WTC11 (cell line): ENCODE measurements at regions not wholly inside any gene's neighbourhood (a gene's known extent, or its start where the extent isn't known, plus 50 kb on each side); places are given as distances from the start of the nearest gene placed in this dataset.

Source experiments
- ATAC-seq: fragments of 200-7000 bp; cut with Tn5 transposase; 2 replicates; pipeline ENCODE4 v1.10.0; 2021; ENCODE audit warnings: mild to moderate bottlenecking, moderate library complexity
- CTCF ChIA-PET: fragments of 300-600 bp; sonication (Branson Sonifier 250); formaldehyde crosslinking; loops from one replicate; lab custom pipeline; 2021; ENCODE audit warnings: antibody characterized with exemption; lab: Charles Lee
- POLR2A ChIA-PET: fragments of 350-600 bp; sonication (Branson Sonifier 250); formaldehyde crosslinking; loops from one replicate; lab custom pipeline; 2021; ENCODE audit warnings: antibody characterized with exemption; lab: Charles Lee
- DNase-seq: peaks from one replicate; pipeline ENCODE4 v3.0.0; 2021; ENCODE audit warnings: low spot score
- H3K27ac Mint-ChIP-seq: 2 replicates; pipeline ENCODE4 v1.8.0; 2021; ENCODE audit warnings: mixed read lengths
- H3K27me3 Mint-ChIP-seq: 2 replicates; pipeline ENCODE4 v1.8.0; 2021; ENCODE audit warnings: low read depth, mild to moderate bottlenecking, moderate library complexity, mixed read lengths
- H3K36me3 Mint-ChIP-seq: 2 replicates; pipeline ENCODE4 v1.8.0; 2021; ENCODE audit warnings: mixed read lengths
- H3K4me1 Mint-ChIP-seq: 2 replicates; pipeline ENCODE4 v1.8.0; 2022; ENCODE audit warnings: mixed read lengths
- H3K4me3 Mint-ChIP-seq: 2 replicates; pipeline ENCODE4 v1.8.0; 2021; ENCODE audit warnings: mild to moderate bottlenecking, moderate library complexity, mixed read lengths
- H3K9me3 Mint-ChIP-seq: 2 replicates; pipeline ENCODE4 v1.8.0; 2021; ENCODE audit warnings: mixed read lengths
- ARID4B ChIP-seq: sonication (generic); formaldehyde crosslinking; IDR thresholded peaks from 2 replicates; pipeline ENCODE4 v1.8.0; 2023; ENCODE audit warnings: missing genetic modification reagents, mild to moderate bottlenecking, borderline replicate concordance
- ETV6 ChIP-seq: sonication (generic); formaldehyde crosslinking; IDR thresholded peaks from 2 replicates; pipeline ENCODE4 v1.8.1; 2022; ENCODE audit warnings: mild to moderate bottlenecking, missing genetic modification reagents
- FOXK1 ChIP-seq: sonication (generic); formaldehyde crosslinking; IDR thresholded peaks from 2 replicates; pipeline ENCODE4 v1.8.0; 2022; ENCODE audit warnings: mild to moderate bottlenecking, moderate library complexity, missing genetic modification reagents
- JUN ChIP-seq: sonication (generic); formaldehyde crosslinking; IDR thresholded peaks from 2 replicates; pipeline ENCODE4 v1.8.0; 2023; ENCODE audit warnings: mild to moderate bottlenecking, missing genetic modification reagents
- MYBL2 ChIP-seq: sonication (generic); formaldehyde crosslinking; IDR thresholded peaks from 2 replicates; pipeline ENCODE4 v1.8.1; 2023; ENCODE audit warnings: mild to moderate bottlenecking, moderate library complexity, missing genetic modification reagents
- NFATC4 ChIP-seq: fragments of 250-450 bp; sonication (Bioruptor Pico); IDR thresholded peaks from 2 replicates; pipeline ENCODE4 v1.9.0; 2021; ENCODE audit warnings: mild to moderate bottlenecking
- SMAD3 ChIP-seq: sonication (generic); formaldehyde crosslinking; IDR thresholded peaks from 2 replicates; pipeline ENCODE4 v1.8.0; 2022; ENCODE audit warnings: missing genetic modification reagents, mild to moderate bottlenecking, borderline replicate concordance
- TEAD1 ChIP-seq: sonication (generic); formaldehyde crosslinking; IDR thresholded peaks from 2 replicates; pipeline ENCODE4 v1.8.0; 2022; ENCODE audit warnings: mild to moderate bottlenecking, missing genetic modification reagents
- TP53 ChIP-seq: sonication (generic); formaldehyde crosslinking; IDR thresholded peaks from 2 replicates; pipeline ENCODE4 v1.8.1; 2023; ENCODE audit warnings: mild to moderate bottlenecking, missing genetic modification reagents
- ZNF396 ChIP-seq: fragments of 250-450 bp; sonication (Bioruptor Pico); IDR thresholded peaks from 2 replicates; pipeline ENCODE4 v1.8.0; 2021; ENCODE audit warnings: mild to moderate bottlenecking, moderate library complexity, borderline replicate concordance
- ZNF423 ChIP-seq: fragments of 250-450 bp; sonication (Bioruptor Pico); IDR thresholded peaks from 2 replicates; pipeline ENCODE4 v2.1.2; 2022; ENCODE audit warnings: mild to moderate bottlenecking, moderate library complexity
- TF ChIP-seq, protein P1 (sequence below): sonication (generic); formaldehyde crosslinking; conservative IDR thresholded peaks from 2 replicates; pipeline ENCODE4 v1.8.1; 2023; ENCODE audit warnings: mild to moderate bottlenecking, low read depth, missing genetic modification reagents, moderate library complexity
- TF ChIP-seq, protein P2 (sequence below): sonication (generic); formaldehyde crosslinking; IDR thresholded peaks from 2 replicates; pipeline ENCODE4 v1.8.0; 2023; ENCODE audit warnings: mild to moderate bottlenecking, missing genetic modification reagents
- TF ChIP-seq, protein P3 (sequence below): sonication (generic); formaldehyde crosslinking; IDR thresholded peaks from 2 replicates; pipeline ENCODE4 v1.8.0; 2023; ENCODE audit warnings: missing genetic modification reagents
- TF ChIP-seq, protein P4 (sequence below): sonication (generic); formaldehyde crosslinking; IDR thresholded peaks from 2 replicates; pipeline ENCODE4 v1.8.1; 2023; ENCODE audit warnings: mild to moderate bottlenecking, missing genetic modification reagents

- TF ChIP-seq, protein P1, sequence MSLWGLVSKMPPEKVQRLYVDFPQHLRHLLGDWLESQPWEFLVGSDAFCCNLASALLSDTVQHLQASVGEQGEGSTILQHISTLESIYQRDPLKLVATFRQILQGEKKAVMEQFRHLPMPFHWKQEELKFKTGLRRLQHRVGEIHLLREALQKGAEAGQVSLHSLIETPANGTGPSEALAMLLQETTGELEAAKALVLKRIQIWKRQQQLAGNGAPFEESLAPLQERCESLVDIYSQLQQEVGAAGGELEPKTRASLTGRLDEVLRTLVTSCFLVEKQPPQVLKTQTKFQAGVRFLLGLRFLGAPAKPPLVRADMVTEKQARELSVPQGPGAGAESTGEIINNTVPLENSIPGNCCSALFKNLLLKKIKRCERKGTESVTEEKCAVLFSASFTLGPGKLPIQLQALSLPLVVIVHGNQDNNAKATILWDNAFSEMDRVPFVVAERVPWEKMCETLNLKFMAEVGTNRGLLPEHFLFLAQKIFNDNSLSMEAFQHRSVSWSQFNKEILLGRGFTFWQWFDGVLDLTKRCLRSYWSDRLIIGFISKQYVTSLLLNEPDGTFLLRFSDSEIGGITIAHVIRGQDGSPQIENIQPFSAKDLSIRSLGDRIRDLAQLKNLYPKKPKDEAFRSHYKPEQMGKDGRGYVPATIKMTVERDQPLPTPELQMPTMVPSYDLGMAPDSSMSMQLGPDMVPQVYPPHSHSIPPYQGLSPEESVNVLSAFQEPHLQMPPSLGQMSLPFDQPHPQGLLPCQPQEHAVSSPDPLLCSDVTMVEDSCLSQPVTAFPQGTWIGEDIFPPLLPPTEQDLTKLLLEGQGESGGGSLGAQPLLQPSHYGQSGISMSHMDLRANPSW (CRISPR knock-in tag) = no peak
Measured at GRCh38 chr10:8990280-8990987, 935.9 kb downstream of the GATA3 start (continued).

DNA sequence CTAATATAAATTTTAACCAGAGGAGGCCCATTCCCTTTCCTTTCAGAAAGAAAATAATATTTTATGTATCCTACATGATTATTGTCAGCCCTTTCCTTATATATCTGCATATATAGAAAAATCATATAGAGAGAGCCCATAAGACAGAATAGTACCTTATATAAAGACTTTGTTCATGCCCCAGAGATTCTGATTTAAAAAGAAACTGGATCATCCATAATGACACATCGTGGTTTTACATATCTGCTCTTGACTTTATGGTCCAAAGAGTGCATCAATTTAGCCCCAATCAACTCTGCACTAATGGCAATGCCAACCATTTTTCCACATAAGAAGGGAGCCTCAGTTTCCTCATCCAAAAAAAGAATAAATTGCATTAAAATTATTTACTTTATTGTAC is 937.5 kb downstream of the GATA3 start:
- no peaks in the 10 kb centered on the region for H3K36me3 Mint-ChIP-seq
- ChIA-PET POLR2A (no interaction called here), CTCF (no interaction called here)
- no peaks in the 10 kb centered on the region for H3K9me3 Mint-ChIP-seq
- no peak overlapping the region for H3K27ac Mint-ChIP-seq
- H3K27me3 Mint-ChIP-seq = no peaks in the 10 kb centered on the region
- no peaks in the 10 kb centered on the region for H3K4me1 Mint-ChIP-seq
- TF ChIP-seq TEAD1 (CRISPR knock-in tag) = no peak
- TF ChIP-seq TP53 (CRISPR knock-in tag) = no peak
- no peak for TF ChIP-seq ZNF423 (CRISPR knock-in tag)
- TF ChIP-seq ARID4B (CRISPR knock-in tag) = no peak
- TF ChIP-seq, protein P2, sequence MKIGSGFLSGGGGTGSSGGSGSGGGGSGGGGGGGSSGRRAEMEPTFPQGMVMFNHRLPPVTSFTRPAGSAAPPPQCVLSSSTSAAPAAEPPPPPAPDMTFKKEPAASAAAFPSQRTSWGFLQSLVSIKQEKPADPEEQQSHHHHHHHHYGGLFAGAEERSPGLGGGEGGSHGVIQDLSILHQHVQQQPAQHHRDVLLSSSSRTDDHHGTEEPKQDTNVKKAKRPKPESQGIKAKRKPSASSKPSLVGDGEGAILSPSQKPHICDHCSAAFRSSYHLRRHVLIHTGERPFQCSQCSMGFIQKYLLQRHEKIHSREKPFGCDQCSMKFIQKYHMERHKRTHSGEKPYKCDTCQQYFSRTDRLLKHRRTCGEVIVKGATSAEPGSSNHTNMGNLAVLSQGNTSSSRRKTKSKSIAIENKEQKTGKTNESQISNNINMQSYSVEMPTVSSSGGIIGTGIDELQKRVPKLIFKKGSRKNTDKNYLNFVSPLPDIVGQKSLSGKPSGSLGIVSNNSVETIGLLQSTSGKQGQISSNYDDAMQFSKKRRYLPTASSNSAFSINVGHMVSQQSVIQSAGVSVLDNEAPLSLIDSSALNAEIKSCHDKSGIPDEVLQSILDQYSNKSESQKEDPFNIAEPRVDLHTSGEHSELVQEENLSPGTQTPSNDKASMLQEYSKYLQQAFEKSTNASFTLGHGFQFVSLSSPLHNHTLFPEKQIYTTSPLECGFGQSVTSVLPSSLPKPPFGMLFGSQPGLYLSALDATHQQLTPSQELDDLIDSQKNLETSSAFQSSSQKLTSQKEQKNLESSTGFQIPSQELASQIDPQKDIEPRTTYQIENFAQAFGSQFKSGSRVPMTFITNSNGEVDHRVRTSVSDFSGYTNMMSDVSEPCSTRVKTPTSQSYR (CRISPR knock-in tag) = no peak
- TF ChIP-seq ZNF396 (CRISPR knock-in tag) = no peak
- TF ChIP-seq NFATC4 (CRISPR knock-in tag) = no peak
- no peak for TF ChIP-seq ETV6
- DNase-seq = no peak
- ATAC-seq = no peak
- H3K4me3 Mint-ChIP-seq = no peak overlapping the region

DNA sequence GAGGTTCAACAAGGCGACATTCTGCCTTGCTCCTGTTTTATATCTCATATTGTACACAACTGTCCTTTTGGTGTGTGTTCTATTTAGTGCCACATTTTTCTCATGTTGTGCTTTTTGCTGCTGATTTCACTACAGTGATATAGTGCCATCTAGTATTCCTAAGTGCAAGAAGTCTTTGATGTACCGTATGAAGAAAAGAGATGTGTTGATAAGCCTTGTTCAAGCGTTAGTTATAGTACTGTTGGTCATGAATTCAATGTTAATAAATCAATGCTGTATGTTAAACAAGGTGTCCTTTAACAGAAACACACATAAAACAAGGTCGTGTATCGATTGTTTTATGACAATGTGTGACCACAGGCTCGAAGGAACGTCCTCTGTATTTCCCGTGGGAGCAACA is 939.4 kb downstream of the GATA3 start:
- DNase-seq (no peak), ATAC-seq (no peak)
- Mint-ChIP-seq H3K27ac (no peak overlapping the region), H3K4me1 (no peaks in the 10 kb centered on the region), H3K36me3 (no peaks in the 10 kb centered on the region), H3K9me3 (no peaks in the 10 kb centered on the region), H3K4me3 (no peak overlapping the region), H3K27me3 (no peaks in the 10 kb centered on the region)
- ChIA-PET CTCF (no interaction called here), POLR2A (no interaction called here)
- TF ChIP-seq, protein P3, sequence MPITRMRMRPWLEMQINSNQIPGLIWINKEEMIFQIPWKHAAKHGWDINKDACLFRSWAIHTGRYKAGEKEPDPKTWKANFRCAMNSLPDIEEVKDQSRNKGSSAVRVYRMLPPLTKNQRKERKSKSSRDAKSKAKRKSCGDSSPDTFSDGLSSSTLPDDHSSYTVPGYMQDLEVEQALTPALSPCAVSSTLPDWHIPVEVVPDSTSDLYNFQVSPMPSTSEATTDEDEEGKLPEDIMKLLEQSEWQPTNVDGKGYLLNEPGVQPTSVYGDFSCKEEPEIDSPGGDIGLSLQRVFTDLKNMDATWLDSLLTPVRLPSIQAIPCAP (CRISPR knock-in tag) = no peak
- no peak for TF ChIP-seq MYBL2 (CRISPR knock-in tag)
- no peak for TF ChIP-seq JUN (CRISPR knock-in tag)
- no peak for TF ChIP-seq SMAD3
- no peak for TF ChIP-seq FOXK1 (CRISPR knock-in tag)
- TF ChIP-seq, protein P4, sequence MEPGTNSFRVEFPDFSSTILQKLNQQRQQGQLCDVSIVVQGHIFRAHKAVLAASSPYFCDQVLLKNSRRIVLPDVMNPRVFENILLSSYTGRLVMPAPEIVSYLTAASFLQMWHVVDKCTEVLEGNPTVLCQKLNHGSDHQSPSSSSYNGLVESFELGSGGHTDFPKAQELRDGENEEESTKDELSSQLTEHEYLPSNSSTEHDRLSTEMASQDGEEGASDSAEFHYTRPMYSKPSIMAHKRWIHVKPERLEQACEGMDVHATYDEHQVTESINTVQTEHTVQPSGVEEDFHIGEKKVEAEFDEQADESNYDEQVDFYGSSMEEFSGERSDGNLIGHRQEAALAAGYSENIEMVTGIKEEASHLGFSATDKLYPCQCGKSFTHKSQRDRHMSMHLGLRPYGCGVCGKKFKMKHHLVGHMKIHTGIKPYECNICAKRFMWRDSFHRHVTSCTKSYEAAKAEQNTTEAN = no peak
- no peak for TF ChIP-seq NFATC4 (CRISPR knock-in tag)
